Fibroblast of villous mesenchyme (primary cell): ENCODE measurements at regions not wholly inside any gene's neighbourhood (a gene's known extent, or its start where the extent isn't known, plus 50 kb on each side); places are given as distances from the start of the nearest gene placed in this dataset.
"Not testable (repeated sequence)": the region's sequence is repeated elsewhere in the genome, so short reads cannot be mapped to it uniquely, and the experiment has no call there.

Experiments
- DNase-seq: peaks from one replicate; pipeline ENCODE4 v3.0.0-alpha.2; 2010; ENCODE audit warnings: low read depth
- H3K4me3 ChIP-seq: 2 replicates; pipeline ENCODE4 v1.5.1; 2011; ENCODE audit warnings: low read depth, mild to moderate bottlenecking, low read length
- CTCF ChIP-seq: IDR thresholded peaks from 2 replicates; pipeline ENCODE4 v1.5.1; 2012; ENCODE audit warnings: low read depth, mild to moderate bottlenecking, low read length; ENCODE audit not compliant: insufficient read depth

- H3K4me3 ChIP-seq: no peak overlapping the region
- DNase-seq: no peak
- no peak for TF ChIP-seq CTCF
These were observed 215.5 kb upstream of the LRTM1 start for GRCh38 chr3:55143336-55143735.

GRCh38 chr3:55136291-55136690 lies 208.4 kb upstream of the LRTM1 start:
- not testable (repeated sequence) for DNase-seq, H3K4me3 ChIP-seq

GRCh38 chr3:55128225-55128823 lies 200.5 kb upstream of the LRTM1 start:
- H3K4me3 ChIP-seq: no peak overlapping the region
- no peak for TF ChIP-seq CTCF
- peak; percentile 92 for DNase-seq

- DNase-seq: no peak
- TF ChIP-seq CTCF: no peak
- H3K4me3 ChIP-seq: no peak overlapping the region
These were observed 199.7 kb upstream of the LRTM1 start for GRCh38 chr3:55127565-55127964.

GRCh38 chr3:55124371-55124770 lies 196.5 kb upstream of the LRTM1 start:
- no peak for TF ChIP-seq CTCF
- DNase-seq: no peak
- no peak overlapping the region for H3K4me3 ChIP-seq
